ENCODE measurements at regions not wholly inside any gene's neighbourhood (a gene's known extent, or its start where the extent isn't known, plus 50 kb on each side); places are given as distances from the start of the nearest gene placed in this dataset.

GRCh38 chr5:34603378-34603777, 52.8 kb upstream of the RAI14 start:
- no peak overlapping the region for H3K27ac ChIP-seq
- intact Hi-C loops (cut with DNase I) = no loop called here
- H3K4me3 ChIP-seq = no peak overlapping the region
- no peaks in the 10 kb centered on the region for H3K27me3 ChIP-seq
- ATAC-seq = no peak
- no peaks in the 10 kb centered on the region for H3K9me3 ChIP-seq
- WGBS (ENCODE audit: insufficient coverage, low coverage, low lambda C conversion rate, missing lambda C conversion rate) = 80% methylated on average over 1 of the region's 2 CpGs
- no peak for DNase-seq
- no peaks in the 10 kb centered on the region for H3K36me3 ChIP-seq
- TF ChIP-seq CTCF (IDR thresholded peaks at IDR 0.05) (no peak), POLR2A (IDR thresholded peaks at IDR 0.05) (no peak)
- no peaks in the 10 kb centered on the region for H3K4me1 ChIP-seq

- no peaks in the 10 kb centered on the region for H3K27me3 ChIP-seq
- TF ChIP-seq POLR2A (IDR thresholded peaks at IDR 0.05) (no peak), CTCF (IDR thresholded peaks at IDR 0.05) (no peak)
- H3K4me3 ChIP-seq = no peak overlapping the region
- no peaks in the 10 kb centered on the region for H3K4me1 ChIP-seq
- intact Hi-C loops (cut with DNase I) = no loop called here
- 71% methylated on average over 1 of the region's 1 CpG for WGBS (ENCODE audit: insufficient coverage, low coverage, low lambda C conversion rate, missing lambda C conversion rate)
- no peaks in the 10 kb centered on the region for H3K9me3 ChIP-seq
- H3K36me3 ChIP-seq = no peaks in the 10 kb centered on the region
- no peak for ATAC-seq
- no peak for DNase-seq
- no peak overlapping the region for H3K27ac ChIP-seq
Observed at GRCh38 chr5:34604119-34604675, 51.9 kb upstream of the RAI14 start.

- Histone ChIP-seq H3K27ac (no peak overlapping the region), H3K27me3 (no peaks in the 10 kb centered on the region), H3K36me3 (no peaks in the 10 kb centered on the region), H3K9me3 (no peaks in the 10 kb centered on the region), H3K4me1 (no peaks in the 10 kb centered on the region), H3K4me3 (no peak overlapping the region)
- whole genome bisulfite sequencing (ENCODE audit: insufficient coverage, low coverage, low lambda C conversion rate, missing lambda C conversion rate) = 68% methylated on average over 4 of the region's 4 CpGs
- ATAC-seq = no peak
- DNase-seq = no peak
- no peak for TF ChIP-seq CTCF (IDR thresholded peaks at IDR 0.05)
- no peak for TF ChIP-seq POLR2A (IDR thresholded peaks at IDR 0.05)
- intact Hi-C loops (cut with DNase I) = no loop called here
Observed at GRCh38 chr5:34606101-34606500, 50.0 kb upstream of the RAI14 start.

Small RNA genes lying in the stretch of these regions (small RNA-seq; reads per million reads assigned to genes)
- gene AC139792.3 = 0 reads per million in 2 experiments

All from right lobe of liver (tissue), 6 donors.